NCI-H187 treated with DMSO at 0.1 percent for 48 hours (cell line): ENCODE measurements at regions not wholly inside any gene's neighbourhood (a gene's known extent, or its start where the extent isn't known, plus 50 kb on each side); places are given as distances from the start of the nearest gene placed in this dataset.
"Not testable (repeated sequence)": the region's sequence is repeated elsewhere in the genome, so short reads cannot be mapped to it uniquely, and the experiment has no call there.

Experiments used
- DNase-seq: peaks from one replicate; lab custom pipeline; 2025; lab: John Stamatoyannopoulos, UW

DNA sequence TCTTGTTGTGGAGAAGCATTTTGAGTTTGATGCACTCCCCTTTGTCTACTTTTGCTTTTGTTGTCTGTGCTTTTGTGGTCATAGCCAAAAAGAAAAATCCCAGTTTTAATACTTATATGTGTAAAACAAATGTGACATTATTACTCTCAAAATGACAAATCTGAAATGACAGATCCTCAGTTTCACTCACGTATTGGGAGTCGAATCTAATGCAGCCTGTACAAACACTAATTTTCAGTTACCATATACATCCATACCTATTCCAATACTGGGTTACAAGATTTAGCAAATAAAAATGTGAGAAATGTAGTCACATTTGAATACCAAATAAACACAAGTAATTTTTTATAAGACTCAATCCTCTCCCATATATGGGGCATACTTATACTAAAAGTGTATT lies 148.2 kb upstream of the ZNF516 start:
- no peak for DNase-seq

DNA sequence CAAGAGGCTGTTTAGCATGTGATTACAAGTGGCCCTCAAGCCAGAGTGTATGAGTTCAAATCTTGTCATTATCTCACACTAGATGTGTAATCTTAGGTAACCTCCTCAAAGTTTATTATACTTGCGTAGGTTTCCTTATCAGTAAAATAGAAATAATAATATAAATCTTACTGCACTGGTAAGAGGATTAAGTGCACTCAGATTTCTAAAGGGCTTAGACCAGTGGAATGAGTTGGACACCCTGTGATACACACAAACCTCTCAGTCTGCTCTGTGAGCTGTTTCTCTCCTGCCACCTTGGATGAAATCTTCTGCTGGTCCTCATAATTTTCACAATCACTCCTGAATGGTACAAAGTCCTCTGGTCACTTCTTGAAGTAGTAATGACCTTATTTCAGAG lies 145.4 kb upstream of the ZNF516 start:
- DNase-seq: no peak

DNA sequence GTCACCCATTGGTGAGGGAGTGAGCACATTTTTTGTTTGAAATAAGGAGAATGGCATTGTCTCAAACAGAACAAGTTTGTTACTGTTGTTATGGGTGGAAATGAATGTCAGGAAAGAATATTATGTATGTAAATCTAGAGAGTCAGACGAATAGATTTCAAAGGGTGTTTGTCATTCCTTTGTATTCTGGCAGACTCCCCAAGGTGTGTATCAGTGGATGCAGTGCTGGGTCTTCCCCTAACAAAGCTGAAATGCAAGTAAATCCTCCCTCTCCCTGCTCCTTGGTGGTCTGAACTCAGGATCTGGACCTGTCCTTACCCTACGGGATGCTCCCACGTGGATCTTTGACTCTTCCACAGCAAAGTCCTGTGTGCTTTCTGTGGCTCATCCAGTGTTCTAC lies 139.5 kb upstream of the ZNF516 start:
- DNase-seq: no peak

DNA sequence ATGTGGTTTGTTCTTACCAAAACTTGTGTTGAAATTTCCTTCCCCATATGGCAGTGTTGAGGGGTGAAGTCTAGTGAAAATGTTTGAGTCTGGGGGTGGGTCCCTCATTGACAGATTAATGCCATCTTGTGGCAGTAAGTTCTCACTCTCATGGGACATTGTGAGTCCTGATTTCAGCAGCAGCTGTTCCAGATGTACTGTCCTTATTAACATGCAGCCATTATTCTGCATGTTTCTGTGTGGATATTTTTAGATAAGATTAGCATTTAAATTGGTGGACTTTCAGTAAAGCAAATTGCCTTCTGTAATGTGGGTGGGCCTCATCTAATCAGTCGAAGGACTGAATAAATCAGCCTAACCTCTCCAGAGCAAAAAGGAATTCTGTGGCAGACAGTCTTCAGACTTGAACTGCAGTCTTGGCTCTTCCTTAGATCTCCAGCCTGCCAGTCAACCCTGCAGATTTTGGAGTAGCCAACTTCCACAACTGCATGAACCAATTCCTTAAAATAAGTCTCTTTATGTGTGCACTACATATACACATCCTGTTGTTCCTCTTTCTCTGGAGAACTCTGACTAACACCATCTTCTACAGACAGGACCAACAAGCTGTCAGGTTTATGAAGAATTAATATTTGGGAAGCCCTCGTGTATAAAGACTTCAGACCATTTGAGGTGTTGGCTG lies 138.7 kb upstream of the ZNF516 start:
- DNase-seq: no peak

DNA sequence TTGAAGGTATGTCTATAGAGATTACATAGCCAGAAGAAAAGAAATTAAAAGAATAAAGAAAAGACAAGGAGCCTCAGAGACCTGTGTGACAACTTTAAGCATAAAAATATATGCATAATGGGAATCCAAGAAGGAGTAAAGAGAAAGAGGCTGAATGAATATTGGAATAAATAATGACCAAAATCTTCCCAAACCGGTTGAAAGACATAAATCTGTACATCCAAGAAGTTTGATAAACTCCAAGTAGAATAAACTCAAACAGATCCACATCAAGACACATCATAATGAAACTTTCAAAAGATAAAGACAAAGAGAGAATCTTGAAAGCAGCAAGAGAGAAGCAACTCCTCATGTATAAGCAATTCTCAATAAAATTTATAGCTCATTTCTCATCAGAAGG lies 132.4 kb upstream of the ZNF516 start:
- no peak for DNase-seq

DNA sequence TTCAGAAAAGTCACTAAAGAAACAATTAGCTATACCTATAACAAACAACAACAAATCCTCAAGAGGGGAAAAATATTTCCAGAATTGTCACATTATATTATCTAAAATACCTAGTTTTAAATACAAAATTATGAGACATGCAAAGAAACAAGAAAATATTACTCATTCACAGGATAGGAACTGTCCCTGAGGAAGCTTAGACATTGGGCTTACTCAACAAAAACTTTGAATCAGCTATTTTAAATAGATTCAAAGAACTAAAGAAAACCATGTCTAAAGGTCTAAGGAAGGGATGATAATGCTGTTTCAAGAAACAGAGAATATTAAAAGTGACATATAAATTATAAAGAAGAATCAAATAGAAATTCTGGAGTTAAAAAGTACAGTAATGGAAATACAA lies 131.9 kb upstream of the ZNF516 start:
- DNase-seq: no peak

DNA sequence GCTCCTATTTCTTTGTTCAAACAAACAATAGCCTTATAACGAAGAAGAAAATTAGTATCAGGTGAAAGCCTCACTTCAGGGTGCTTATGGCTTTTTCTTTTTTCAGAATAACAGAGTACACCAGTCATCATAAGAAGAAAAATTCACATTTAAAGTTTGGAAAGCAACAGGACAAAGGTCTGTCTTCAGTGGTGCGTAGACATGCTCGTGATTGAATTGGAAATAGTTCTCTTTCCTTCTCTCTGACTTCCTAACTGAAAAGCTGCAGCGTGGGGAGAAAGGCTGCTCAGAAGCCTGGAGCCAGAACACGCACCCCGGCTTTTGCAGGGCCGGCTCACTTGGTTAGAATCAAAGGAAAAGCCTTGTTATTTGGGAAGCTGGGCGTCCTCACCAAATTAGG lies 127.6 kb upstream of the ZNF516 start:
- no peak for DNase-seq

DNA sequence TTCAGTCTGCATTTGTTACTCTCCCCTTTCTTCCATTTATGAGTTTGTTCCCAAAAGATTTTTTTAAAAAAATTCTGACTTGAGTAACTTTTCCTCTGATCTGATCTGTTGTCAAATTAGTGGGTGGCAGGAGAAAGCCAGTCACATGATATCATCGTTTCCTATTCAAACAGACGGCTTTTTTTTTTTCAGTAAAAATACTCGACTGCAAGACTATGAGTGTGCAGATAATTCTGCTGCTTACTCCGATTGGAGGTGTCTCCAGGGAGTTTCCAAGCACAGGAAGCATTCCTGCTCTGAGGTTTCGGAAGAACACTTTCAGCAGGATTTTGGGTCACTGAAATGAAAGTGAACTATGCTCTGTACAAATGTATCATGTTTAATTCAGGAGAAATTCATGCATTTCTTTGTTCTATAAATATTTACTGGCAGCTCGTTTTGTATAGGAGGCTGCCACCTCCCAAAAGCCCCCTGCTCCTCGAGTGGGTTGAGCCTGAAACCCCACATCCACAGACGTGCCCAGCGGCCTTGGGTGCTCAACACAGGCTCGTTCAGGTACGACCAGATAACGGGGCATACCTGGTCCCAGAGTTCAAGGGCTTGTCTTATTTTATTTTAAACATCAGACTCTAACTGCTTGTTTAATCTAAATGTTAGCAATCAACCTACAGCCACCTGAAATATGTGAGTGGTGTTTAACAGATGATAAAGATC lies 126.9 kb upstream of the ZNF516 start:
- no peak for DNase-seq

DNA sequence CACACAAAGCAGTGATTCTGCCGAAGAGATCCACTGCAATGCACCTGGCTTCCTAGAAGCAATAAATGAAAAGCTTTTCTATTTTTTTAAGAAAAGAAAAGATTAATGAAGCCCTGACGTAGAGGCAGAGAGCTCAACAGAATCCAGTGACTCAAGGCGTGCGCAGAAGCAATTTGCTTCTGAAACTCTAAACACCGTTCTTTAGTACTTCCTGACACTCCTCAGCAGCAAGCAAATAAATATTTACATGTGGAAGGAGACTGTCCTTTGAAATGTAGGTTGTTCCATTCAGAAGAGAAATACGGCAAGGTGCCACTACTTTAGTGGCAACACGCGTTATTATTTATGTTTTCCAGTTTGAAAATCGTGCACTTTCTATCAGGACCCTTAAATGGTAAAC lies 126.2 kb upstream of the ZNF516 start:
- DNase-seq: no peak

DNA sequence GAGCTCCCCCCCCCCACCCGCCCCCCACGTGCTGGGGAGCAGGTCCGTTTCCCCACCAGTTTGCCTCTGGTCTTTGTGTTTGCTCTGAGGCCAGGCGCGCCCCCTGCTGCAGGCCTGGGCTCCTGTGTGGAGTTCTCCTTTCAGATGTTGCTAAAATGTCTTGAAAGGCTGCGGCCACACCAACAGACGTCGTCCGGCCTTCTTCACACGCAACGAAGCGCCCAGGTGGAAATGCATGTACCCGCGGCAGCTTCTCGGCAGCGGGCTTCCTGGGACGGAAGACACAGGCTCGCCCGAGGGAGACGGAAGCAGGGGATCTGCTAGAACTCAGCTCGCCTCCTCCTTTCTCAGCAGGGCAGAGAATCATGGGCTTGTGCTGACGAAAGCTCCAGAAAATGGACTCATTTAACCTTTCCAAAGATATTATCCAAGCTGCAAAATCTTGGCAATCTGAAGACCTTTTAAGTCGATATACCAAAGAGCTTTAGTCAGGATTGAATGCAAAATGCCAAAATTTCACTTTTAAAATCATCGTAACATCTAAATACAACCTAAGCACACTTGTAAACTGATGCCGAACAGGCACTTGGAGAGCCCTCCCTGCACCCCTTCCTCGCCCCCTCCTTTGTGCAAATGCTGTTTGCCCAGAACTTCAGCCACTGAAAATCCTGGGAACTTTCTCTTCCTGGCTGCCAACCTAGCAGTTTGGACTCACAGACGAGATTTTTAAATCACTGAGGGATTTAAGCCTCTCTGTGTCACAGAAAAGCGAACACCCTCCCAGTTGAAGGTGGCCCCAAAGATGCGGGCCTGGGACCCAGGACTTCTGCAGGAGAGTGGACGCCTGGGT lies 125.5 kb upstream of the ZNF516 start:
- peak; percentile 17 for DNase-seq

DNA sequence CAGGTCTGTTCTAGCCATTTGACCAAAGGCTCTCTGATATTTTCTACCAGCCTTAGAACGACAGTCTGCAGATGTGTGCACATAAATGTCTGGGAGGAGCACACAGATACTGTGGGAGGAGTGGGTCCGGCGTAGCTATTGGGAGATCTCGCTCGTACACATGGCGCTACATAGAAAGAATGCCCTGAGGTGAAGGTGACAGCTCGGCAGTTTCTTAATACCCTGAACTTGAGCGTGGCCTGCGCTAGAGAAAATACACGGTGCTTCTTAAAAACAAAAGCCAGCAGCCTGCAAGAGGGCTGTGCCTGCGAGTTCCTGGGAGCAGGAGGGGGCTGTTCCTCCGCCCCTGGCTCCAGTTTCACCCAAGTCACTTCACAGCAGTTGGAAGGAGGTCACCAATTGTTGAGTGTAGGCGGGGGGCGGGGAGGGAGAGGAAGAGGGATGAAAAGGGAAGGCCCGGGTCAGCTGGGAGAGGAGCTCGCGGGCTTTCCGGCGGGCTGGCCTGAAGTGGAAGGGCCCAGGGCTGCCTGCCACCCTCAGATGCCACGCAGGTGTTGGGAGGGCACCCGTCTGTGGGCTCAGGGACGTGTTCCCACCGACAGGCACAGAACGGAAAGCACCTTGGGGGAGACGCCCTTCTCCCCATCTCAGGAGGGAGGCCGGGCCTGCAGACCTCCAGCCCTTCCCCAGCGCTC lies 124.7 kb upstream of the ZNF516 start:
- peak; percentile 16 for DNase-seq

DNA sequence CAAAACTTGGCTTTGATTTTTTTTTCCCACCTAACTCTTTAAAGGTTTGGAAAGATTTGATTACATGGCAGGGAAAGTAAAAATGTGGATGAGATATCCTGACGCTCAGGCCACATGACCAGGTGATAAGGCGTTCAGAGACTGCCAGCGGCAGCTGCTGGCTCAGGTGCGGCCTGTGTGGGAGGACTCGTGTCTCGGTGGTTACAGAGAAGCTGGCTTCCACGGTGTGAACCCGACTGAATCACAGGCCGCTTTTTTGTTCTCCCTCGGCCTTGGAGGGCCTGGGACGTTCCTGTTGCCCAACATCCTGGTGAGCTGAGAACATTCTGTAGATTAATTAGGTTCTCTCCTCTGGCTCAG lies 124.2 kb upstream of the ZNF516 start:
- DNase-seq: no peak

DNA sequence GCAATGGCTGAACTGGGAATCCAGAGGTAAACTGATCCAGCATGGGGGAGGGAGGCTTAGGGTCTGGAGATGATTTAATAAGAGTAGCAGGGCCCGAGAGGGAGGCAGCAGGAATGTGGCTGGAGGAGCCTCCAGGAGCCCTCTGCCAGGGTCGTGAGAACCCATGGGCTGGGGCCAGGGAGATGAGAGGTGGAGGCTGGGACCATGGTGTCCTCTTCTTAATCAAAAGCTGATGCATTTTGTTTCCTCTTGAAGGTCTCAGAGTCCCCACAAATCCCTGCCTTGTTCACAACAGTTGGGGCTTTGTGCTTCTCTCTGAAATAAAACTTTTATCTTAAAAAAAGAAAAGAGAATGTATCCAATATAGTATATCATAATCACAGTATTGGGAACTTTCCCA lies 123.7 kb upstream of the ZNF516 start:
- no peak for DNase-seq

DNA sequence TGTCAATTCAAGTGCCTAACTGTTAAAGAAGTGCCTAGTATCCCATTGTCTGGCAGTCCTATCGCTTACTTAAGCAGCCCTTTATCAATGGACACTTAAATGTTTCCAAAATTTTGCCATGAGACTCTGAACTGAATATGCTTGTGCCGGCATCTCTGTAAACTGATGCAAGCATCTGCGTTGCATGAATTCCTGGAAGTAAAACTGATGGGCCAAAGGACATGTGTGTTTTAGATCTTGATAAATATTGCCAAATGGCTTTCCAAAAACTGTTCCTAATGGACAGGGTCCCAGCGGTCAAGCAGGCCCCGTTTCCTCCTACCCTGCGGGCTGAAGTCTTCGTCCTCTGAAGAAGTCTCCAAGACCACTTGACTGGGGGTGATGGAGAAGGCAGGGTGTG lies 121.3 kb upstream of the ZNF516 start:
- DNase-seq: no peak

DNA sequence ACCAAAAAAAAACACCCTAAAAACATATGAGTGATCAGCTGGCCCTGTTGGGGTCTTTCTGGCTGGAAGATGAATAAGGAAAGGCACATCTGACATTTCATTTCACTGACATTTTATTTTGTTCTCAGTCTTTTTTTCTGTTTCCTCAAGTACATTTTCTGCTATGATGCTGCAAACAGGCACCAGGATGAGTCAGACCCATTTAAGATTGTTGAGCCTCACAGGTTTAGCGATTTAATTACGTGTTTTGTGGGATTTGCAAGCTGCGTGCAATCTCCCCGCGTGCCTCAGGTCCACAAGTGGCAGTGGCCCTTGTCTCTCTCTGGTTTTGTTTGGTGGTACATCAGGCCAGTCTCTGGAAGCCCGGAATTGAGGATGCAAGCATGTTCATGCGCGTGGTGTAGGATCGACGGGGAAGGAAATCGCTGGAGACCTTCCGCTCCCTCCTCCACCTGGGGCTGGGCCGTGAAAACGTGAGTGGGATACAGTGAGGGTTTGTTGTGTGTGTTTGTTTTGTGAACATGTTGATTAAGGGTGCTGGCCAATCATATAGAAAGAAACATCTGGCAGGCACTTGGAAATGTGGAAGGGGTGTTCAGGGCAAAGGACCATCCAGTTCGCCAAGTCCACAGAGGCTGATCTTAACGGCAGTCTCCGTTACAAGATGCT lies 120.2 kb upstream of the ZNF516 start:
- DNase-seq: no peak

DNA sequence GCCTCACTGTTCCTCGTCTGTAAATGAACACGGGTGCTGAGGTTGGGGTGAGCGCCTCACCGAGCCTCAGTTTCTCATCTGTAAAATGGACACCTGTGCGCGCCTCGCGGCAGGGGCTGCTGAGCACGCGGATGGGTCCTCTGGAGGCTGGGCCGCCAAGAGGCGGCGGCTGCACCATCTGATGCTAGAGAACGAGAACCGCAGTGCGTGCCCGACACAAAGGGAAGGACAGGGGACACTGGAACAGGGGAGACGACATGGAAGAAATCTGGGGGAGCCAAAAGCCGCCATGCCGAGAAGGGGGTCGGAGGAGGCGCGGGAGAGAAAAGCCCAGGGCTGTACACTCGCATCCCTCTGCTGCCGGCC lies 118.7 kb upstream of the ZNF516 start:
- no peak for DNase-seq

DNA sequence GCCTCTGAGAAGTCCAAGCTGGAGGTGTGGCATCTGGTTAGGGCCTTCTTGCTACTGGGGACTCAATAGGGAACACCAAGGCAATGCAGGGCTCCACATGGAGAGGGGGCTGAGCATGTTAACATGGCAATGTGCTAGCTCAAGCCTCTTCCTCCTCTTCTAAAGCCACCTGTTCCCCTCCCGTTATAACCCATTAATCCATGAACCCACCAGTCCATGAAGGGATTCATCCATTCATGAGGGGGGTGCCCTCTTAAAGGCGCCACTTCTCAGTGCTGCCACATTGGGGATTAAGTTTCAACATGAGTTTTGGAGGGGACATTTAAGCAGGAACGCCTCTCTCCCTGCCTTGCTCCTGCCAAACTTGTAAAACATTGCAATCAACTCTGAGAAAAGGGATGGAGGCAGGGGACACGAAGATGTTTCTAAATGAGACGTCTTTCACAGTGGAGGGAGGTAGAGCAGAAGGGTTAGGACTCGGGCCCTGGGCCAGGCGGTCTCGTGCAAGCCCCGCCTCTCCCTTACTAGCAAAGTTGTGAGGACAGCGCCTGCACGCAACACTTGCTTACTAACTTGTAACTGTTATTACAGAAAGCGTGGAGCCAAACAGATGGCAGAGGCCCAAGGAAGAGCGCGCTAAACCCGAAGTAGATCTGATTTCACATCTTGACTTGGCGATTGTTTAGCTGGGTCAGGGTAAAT lies 118.2 kb upstream of the ZNF516 start:
- no peak for DNase-seq

DNA sequence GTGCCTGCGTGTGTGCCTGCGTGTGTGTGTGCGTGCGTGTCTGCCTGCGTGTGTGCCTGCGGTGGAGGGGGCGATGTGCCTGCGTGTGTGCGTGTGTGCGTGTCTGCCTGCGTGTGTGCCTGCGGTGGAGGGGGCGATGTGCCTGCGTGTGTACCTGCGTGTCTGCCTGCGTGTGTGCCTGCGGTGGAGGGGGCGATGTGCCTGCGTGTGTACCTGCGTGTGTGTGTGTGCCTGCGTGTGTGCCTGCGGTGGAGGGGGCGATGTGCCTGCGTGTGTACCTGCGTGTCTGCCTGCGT lies 116.7 kb upstream of the ZNF516 start:
- not testable (repeated sequence) for DNase-seq

DNA sequence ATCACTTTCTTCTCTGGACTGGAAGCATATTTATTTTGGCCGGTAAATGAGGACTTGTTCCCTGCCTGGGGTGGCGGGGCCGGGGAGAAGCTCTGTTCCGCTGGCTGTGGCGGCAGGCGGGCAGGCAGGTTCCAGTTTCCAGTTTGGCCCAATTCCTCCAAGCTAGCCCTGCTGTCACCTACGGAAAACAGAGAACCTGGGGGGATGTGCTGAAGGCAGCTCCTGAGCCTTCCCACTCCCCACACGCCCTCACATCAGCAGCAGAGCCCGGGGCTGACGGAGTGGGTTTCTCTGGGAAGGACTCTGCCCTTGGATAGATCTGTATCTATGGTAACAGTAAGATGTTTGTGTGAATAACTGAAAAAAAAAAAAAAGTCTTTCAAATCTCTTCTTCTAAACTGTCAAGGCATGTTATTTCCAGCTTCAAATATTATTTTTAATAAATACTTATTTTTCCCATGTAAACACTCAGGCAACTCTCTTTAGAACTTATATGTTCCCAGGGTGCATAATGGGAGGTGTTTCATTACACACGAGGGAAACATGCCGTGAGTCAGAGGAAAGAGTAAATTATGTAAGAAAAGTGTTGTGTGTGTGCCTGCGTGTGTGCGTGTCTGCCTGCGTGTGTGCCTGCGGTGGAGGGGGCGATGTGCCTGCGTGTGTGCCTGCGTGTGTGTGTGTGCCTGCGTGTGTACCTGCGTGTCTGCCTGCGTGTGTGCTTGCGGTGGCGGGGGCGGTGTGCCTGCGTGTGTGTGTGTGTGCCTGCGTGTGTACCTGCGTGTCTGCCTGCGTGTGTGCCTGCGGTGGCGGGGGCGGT lies 116.1 kb upstream of the ZNF516 start:
- DNase-seq: no peak

DNA sequence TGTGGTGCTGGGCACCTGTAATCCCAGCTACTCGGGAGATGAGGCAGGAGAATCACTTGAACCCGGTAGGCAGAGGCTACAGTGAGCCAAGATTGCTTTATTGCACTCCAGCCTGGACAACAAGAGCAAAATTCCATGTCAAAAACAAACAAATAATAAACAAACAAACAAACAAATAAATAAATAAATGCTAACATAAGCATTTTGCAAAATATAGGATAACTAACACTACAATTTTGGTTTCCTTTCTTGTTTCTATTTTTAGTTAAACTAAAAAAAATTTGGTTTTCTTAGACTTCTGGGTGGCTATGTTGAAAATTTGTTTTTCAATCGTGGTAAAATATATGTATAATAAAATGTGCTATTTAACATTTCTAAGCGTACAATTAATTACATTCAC lies 115.0 kb upstream of the ZNF516 start:
- no peak for DNase-seq
